CD14-positive monocyte (primary cell): ENCODE measurements at regions not wholly inside any gene's neighbourhood (a gene's known extent, or its start where the extent isn't known, plus 50 kb on each side); places are given as distances from the start of the nearest gene placed in this dataset.
A peak's percentile ranks its signal among the peaks of the same experiment; 100 is the strongest.

Source experiments
- DNase-seq, 3 donors: peaks; one replicate each; pipeline ENCODE4 v3.0.0-alpha.2; 2011 to 2022
- H2AFZ ChIP-seq: 2 replicates; pipeline ENCODE4 v1.6.0; 2012; ENCODE audit warnings: mild to moderate bottlenecking, low read depth, low read length, inconsistent platforms; ENCODE audit not compliant: insufficient read depth, poor library complexity, severe bottlenecking
- H3K27ac ChIP-seq, 2 donors: 1 replicate in 1 of 2; 2 replicates in 1 of 2; pipeline ENCODE4 v1.5.1; 2012 to 2013; ENCODE audit warnings: low read length in 2 of 2, control low read depth in 1 of 2, inconsistent platforms in 1 of 2, low read depth in 1 of 2, mild to moderate bottlenecking in 1 of 2
- H3K27me3 ChIP-seq, 2 donors: one replicate each; pipeline versions ENCODE4 v1.6.0 to v1.6.1; 2011 to 2013; ENCODE audit warnings: low read length in 2 of 2; ENCODE audit not compliant: control insufficient read depth in 2 of 2, insufficient read depth in 2 of 2
- H3K36me3 ChIP-seq, 2 donors: replicated peaks in 1 of 2; 1 replicate in 1 of 2; 2 replicates in 1 of 2; pipeline versions ENCODE4 v1.5.1 to v1.6.1; 2012 to 2013; ENCODE audit warnings: low read length in 2 of 2, control low read depth in 1 of 2, inconsistent platforms in 1 of 2, mild to moderate bottlenecking in 1 of 2; ENCODE audit not compliant: insufficient read depth in 2 of 2, control insufficient read depth in 1 of 2
- H3K4me1 ChIP-seq, 2 donors: 1 replicate in 1 of 2; 2 replicates in 1 of 2; pipeline versions ENCODE4 v1.5.1 to v1.6.1; 2012 to 2013; ENCODE audit warnings: low read length in 2 of 2, control low read depth in 1 of 2, inconsistent platforms in 1 of 2, mild to moderate bottlenecking in 1 of 2, moderate library complexity in 1 of 2; ENCODE audit not compliant: insufficient read depth in 2 of 2, control insufficient read depth in 1 of 2
- H3K4me2 ChIP-seq: replicated peaks from 2 replicates; pipeline ENCODE3; 2012; ENCODE audit warnings: low read length, moderate library complexity, mild to moderate bottlenecking; ENCODE audit not compliant: poor library complexity, severe bottlenecking; ENCODE audit errors: extremely low read depth
- H3K4me3 ChIP-seq, 3 experiments: fragments of 200-600 bp in 1 of 3; sonication (generic) in 1 of 3; replicated peaks in 1 of 3; 1 replicate in 2 of 3; 2 replicates in 1 of 3; pipeline ENCODE4 v1.5.1; 2011 to 2013; ENCODE audit warnings: low read length in 3 of 3, mild to moderate bottlenecking in 3 of 3, control low read depth in 2 of 3, low read depth in 2 of 3, inconsistent platforms in 1 of 3, moderate library complexity in 1 of 3
- H3K79me2 ChIP-seq: 2 replicates; pipeline ENCODE4 v1.6.0; 2012; ENCODE audit warnings: mild to moderate bottlenecking, control low read depth, inconsistent platforms, low read length, moderate library complexity; ENCODE audit not compliant: insufficient read depth
- H3K9ac ChIP-seq: 2 replicates; pipeline ENCODE4 v1.6.0; 2017; ENCODE audit warnings: low read length, mild to moderate bottlenecking; ENCODE audit not compliant: insufficient read depth, poor library complexity, severe bottlenecking
- H3K9me3 ChIP-seq, 2 donors: replicated peaks in 1 of 2; 1 replicate in 1 of 2; 2 replicates in 1 of 2; pipeline versions ENCODE4 v1.5.1 to v1.6.1; 2012 to 2013; ENCODE audit warnings: low read length in 2 of 2, control low read depth in 1 of 2; ENCODE audit not compliant: control insufficient read depth in 1 of 2, insufficient read depth in 1 of 2
- H4K20me1 ChIP-seq: 2 replicates; pipeline ENCODE4 v1.6.0; 2012; ENCODE audit warnings: mild to moderate bottlenecking, low read length, control low read depth, moderate library complexity; ENCODE audit not compliant: insufficient read depth
- H3K27ac Mint-ChIP-seq, 7 donors: one replicate each; pipeline ENCODE4 v1.8.0; 2020; ENCODE audit warnings: mild to moderate bottlenecking in 7 of 7, mixed read lengths in 7 of 7, moderate library complexity in 6 of 7, inconsistent platforms in 2 of 7
- H3K27me3 Mint-ChIP-seq, 3 donors: one replicate each; pipeline ENCODE4 v1.8.0; 2021 to 2022; ENCODE audit warnings: low read depth in 3 of 3, mild to moderate bottlenecking in 3 of 3, mixed read lengths in 3 of 3, moderate library complexity in 3 of 3, inconsistent platforms in 1 of 3
- H3K36me3 Mint-ChIP-seq, 2 donors: one replicate each; pipeline ENCODE4 v1.8.0; 2020; ENCODE audit warnings: mixed read lengths in 2 of 2, inconsistent platforms in 1 of 2, mild to moderate bottlenecking in 1 of 2
- H3K4me1 Mint-ChIP-seq: one replicate; pipeline ENCODE4 v1.8.0; 2020; ENCODE audit warnings: mild to moderate bottlenecking, mixed read lengths
- H3K4me3 Mint-ChIP-seq, 2 donors: one replicate each; pipeline ENCODE4 v1.8.0; 2020; ENCODE audit warnings: mild to moderate bottlenecking in 2 of 2, mixed read lengths in 2 of 2, moderate library complexity in 1 of 2
- H3K9me3 Mint-ChIP-seq, 7 donors: one replicate each; pipeline ENCODE4 v1.8.0; 2020 to 2022; ENCODE audit warnings: mixed read lengths in 7 of 7, mild to moderate bottlenecking in 6 of 7, moderate library complexity in 6 of 7, inconsistent platforms in 2 of 7
- CTCF ChIP-seq: fragments of 200-600 bp; IDR thresholded peaks from one replicate; pipeline ENCODE4 v1.8.0; 2022; ENCODE audit warnings: antibody characterized with exemption, mild to moderate bottlenecking
- WGBS: methylation state at CpG from one replicate; pipeline ENCODE4 v1.1.5; 2013; ENCODE audit warnings: missing lambda C conversion rate; ENCODE audit not compliant: insufficient coverage; 5-methylcytosine and 5-hydroxymethylcytosine counted together
- intact Hi-C, 2 donors: fragments of 100-400 bp; cut with micrococcal nuclease; formaldehyde crosslinking; loops; one replicate each; pipeline versions ENCODE4 v1.15.0 to v1.15.1; 2023

GRCh38 chr2:12821656-12822055 lies 104.9 kb downstream of the TRIB2 start:
- no peak for TF ChIP-seq CTCF
- Histone ChIP-seq H3K27ac (no peak overlapping the region), H3K36me3 (no peaks in the 10 kb centered on the region), H3K4me3 (no peak overlapping the region), H3K9me3 (no peaks in the 10 kb centered on the region), H3K4me1 (peaks cover 12 to 13% of the 10 kb centered on the region in 2 donors), H4K20me1 (no peaks in the 10 kb centered on the region), H3K79me2 (no peaks in the 10 kb centered on the region), H3K4me2 (no peak overlapping the region), H3K9ac (no peak overlapping the region), H3K27me3 (no peaks in the 10 kb centered on the region), H2AFZ (no peak overlapping the region)
- WGBS: 89% methylated on average over 1 of the region's 1 CpG
- Mint-ChIP-seq H3K36me3 (no peaks in the 10 kb centered on the region), H3K27me3 (peaks cover 4 to 14% (median 7%) of the 10 kb centered on the region in 3 donors), H3K4me1 (peaks cover 12% of the 10 kb centered on the region), H3K4me3 (no peak overlapping the region), H3K9me3 (peaks cover 0 to 3% (median 0%) of the 10 kb centered on the region in 7 donors), H3K27ac (peak overlapping the region in 1 of 7 donors; percentile 15)
- DNase-seq: no peak
- intact Hi-C loops: no loop called here

- Histone ChIP-seq H3K9ac (no peak overlapping the region), H3K36me3 (no peaks in the 10 kb centered on the region), H3K9me3 (no peaks in the 10 kb centered on the region), H3K27me3 (no peaks in the 10 kb centered on the region), H3K4me3 (no peak overlapping the region), H3K27ac (no peak overlapping the region), H3K79me2 (no peaks in the 10 kb centered on the region), H3K4me2 (no peak overlapping the region), H2AFZ (no peak overlapping the region), H4K20me1 (no peaks in the 10 kb centered on the region), H3K4me1 (peaks cover 6% of the 10 kb centered on the region in 2 donors)
- no peak for DNase-seq
- Mint-ChIP-seq H3K4me1 (peaks cover 5% of the 10 kb centered on the region), H3K27me3 (peaks cover 7 to 14% (median 12%) of the 10 kb centered on the region in 3 donors), H3K36me3 (no peaks in the 10 kb centered on the region), H3K9me3 (peaks cover 0 to 3% (median 0%) of the 10 kb centered on the region in 7 donors), H3K27ac (no peak overlapping the region), H3K4me3 (no peak overlapping the region)
- intact Hi-C loops: no loop called here
- no peak for TF ChIP-seq CTCF
- 100% methylated on average over 3 of the region's 3 CpGs for WGBS
These were observed 107.6 kb downstream of the TRIB2 start for GRCh38 chr2:12824351-12824777.
